HG02571 (cell line): ENCODE measurements at regions not wholly inside any gene's neighbourhood (a gene's known extent, or its start where the extent isn't known, plus 50 kb on each side); places are given as distances from the start of the nearest gene placed in this dataset.

ENCODE experiments used
- ATAC-seq: cut with Tn5 transposase; IDR thresholded peaks from one replicate; pipeline ENCODE4 v1.9.1; 2021; ENCODE audit warnings: mild to moderate bottlenecking, moderate library complexity; ENCODE audit not compliant: unreplicated experiment

GRCh38 chr6:167049275-167049674 is 50.1 kb downstream of the CEP43 start:
- ATAC-seq, result no peak

GRCh38 chr6:167050903-167051302 is 51.7 kb downstream of the CEP43 start:
- ATAC-seq, result no peak

GRCh38 chr6:167053895-167054530 is 54.8 kb downstream of the CEP43 start:
- no peak for ATAC-seq

GRCh38 chr6:167054987-167055386 is 55.8 kb downstream of the CEP43 start:
- no peak for ATAC-seq

- peak; percentile 80 for ATAC-seq
These were observed 57.2 kb downstream of the CEP43 start for GRCh38 chr6:167056370-167056769.

GRCh38 chr6:167058261-167058660 is 59.1 kb downstream of the CEP43 start:
- no peak for ATAC-seq
